DMS114 treated with DMSO at 0.1 percent for 48 hours (cell line): ENCODE measurements at regions not wholly inside any gene's neighbourhood (a gene's known extent, or its start where the extent isn't known, plus 50 kb on each side); places are given as distances from the start of the nearest gene placed in this dataset.

Experiments used
- DNase-seq: peaks from one replicate; lab custom pipeline; 2025; ENCODE audit not compliant: unreplicated experiment; lab: John Stamatoyannopoulos, UW

DNA sequence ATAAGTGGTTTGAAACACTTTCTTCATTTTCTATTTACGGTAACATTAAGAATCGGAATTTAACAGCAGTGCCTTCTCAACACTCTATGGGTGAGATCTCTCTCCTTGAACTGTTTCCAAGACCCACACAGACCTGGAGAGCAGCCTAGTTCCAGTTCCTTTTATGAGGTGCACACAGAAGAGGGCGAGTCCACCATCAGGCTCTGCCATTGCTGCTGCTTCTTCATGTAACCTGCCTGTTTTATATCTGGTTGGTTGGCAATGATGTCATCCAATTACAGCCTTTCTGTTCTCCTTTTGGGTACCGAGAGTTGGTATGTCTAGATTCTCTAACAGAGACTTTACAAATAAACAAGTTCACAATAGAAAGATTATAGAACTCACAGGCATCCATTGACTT, 225.7 kb downstream of the UTP18 start:
- DNase-seq: no peak

DNA sequence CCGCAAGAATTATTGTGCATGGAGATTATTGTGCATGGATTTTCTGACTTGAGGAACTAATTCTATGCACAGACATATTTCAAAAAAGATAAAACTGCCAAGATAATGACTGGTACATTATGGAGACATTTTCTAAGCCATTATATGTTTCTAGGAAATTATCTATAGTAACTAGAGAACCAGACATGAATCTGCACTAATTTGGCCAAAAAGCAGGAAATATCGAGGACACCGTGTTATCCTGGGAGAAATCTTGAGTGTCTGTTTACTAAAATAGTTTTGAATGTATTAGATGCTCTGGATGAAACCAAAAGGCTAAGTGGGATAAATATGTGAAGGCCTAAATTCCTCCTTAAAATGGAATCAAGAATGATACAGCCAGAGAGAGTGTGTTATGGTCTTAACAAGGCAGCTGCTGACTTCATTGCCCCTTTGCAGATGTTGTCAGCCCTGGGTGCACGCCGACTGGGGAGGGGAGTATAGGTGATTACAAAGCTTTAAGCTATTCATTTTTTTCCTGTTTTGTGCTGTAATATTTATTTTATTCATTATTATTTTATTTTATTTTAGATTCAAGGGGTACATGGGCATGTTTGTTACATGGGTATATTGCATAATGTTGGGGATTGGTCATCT, 226.7 kb downstream of the UTP18 start:
- DNase-seq: no peak

- DNase-seq: no peak
These were observed 227.6 kb downstream of the UTP18 start for GRCh38 chr17:51487947-51488346.

- DNase-seq: no peak
These were observed 231.1 kb downstream of the UTP18 start for GRCh38 chr17:51491416-51491815.

DNA sequence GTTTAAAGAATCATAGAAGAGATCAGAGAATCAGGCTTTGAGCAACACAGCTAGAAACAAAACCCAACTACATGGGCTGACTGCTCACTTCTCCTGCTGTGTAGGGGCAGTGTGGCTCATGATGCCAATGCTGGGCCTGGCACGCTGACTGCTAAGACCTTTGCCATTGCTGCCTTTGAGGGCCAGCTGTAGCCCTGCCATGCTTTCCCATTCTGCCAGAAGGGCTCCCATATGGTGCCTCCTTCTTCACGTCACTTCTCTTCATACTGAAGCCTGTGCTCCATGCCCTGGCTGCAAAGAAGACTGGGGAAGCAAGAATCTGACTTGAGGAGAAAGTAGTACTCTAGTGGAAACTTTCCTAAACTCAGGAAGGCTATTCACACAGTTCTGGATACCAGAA, 232.9 kb downstream of the UTP18 start:
- DNase-seq: no peak

DNA sequence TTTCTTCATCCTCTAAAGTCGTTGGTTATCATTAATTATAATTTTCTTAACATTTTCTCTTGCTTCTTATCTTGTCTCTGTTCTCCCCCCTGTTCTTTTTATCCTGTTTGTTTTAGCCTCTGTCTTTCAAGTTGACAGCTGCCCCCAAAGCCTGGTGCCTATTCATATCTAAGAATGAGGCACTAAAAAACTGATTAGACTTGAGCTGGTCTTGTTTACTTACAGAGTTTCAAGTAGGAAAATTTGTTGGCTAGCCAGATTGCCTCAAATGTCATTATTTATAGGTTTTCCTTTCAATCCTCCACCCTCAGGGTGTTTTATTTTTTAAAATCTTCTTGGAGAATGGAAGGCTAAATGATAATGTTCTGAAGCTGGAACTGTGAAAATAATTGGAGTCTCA, 236.0 kb downstream of the UTP18 start:
- no peak for DNase-seq

- no peak for DNase-seq
These were observed 239.6 kb downstream of the UTP18 start for GRCh38 chr17:51499897-51500296.

- DNase-seq: no peak
These were observed 240.1 kb downstream of the UTP18 start for GRCh38 chr17:51500454-51500853.

DNA sequence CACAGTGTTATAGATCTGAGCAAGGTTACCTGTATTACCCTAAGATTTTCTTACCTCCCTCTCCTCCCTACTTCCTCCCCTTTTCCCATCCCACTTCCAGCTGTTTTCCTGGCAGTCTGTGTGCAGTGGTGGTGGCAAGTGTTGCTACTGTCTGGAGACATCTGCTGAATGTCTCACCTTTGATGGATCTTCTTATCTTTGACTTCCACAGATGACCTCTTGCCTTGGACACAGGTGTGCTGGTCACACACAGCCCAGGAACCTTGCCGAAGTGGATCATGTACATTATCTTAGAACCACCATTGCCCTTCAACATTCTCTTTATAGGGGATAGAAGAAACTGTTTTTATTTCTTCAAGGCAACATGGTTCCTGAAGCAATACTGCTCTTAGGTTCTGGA, 245.1 kb downstream of the UTP18 start:
- no peak for DNase-seq

DNA sequence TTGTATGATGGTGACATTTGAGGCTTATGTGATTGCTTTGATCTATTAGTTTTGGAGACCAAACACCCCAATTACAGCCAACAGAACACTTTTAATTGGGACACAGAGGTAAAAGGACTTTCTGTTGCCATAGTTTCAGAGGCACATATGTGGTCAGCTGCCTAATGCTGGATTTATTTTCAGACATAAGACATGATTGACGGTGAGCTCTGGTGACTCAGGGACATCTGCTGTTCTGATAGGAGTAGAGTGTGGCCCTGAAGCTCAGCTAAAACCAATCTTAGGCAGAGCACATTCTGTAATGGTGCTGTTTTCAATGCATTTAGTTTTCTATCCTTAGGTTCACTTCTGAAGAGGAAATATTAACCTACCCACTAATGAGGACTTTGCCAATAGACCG, 247.1 kb downstream of the UTP18 start:
- no peak for DNase-seq

- DNase-seq: no peak
These were observed 247.7 kb downstream of the UTP18 start for GRCh38 chr17:51508048-51508447.

DNA sequence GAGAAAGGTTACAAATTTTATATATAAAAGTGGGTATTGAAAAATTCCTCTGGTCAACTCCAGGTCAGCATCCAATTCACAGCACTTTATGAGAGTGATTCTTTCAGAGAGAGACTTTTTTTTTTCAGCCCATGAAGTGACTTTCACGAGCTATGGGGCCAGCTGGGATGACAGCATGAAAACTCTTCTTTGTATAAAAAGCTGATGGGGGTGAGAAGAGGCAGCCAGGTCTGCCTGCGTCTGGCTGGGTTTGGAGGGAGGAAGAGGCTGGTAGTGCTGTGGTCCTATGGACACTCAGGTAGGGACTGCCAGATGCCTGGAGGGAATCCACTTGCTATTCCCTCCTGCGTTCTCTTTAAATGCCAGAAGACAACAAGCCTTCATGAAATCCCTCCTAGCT, 250.6 kb downstream of the UTP18 start:
- DNase-seq: no peak

DNA sequence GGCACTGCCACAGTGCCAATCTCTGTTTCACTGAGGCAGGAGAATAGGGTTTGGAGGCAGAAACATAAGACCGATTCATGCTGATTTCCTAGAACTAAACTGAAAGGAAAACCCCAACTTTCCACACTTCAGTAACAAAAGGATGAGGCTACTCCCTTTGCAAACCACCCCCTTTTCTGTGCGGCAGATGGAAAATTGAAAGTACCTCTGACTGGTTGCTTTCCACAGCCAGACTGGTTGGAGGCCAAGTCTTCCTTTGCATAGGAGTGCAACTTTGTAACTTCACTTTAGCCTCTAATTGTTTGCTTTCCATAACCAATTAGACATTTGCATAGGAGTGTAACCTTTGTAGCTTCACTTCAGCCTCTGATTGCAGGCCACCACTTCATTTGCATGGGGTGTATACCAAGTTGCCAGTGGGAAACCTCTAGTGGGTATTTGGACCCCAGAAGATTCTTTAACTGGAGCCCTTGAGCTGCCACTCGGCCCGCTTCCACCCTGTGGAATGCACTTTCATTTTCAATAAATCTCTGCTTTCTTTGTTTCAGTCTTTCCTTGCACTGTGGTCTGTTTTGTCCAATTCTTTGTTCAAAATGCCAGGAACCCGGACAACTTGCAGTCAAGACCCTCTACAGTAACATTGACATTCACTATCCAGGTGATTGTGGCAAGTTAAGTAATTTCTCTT, 252.0 kb downstream of the UTP18 start:
- DNase-seq: no peak

DNA sequence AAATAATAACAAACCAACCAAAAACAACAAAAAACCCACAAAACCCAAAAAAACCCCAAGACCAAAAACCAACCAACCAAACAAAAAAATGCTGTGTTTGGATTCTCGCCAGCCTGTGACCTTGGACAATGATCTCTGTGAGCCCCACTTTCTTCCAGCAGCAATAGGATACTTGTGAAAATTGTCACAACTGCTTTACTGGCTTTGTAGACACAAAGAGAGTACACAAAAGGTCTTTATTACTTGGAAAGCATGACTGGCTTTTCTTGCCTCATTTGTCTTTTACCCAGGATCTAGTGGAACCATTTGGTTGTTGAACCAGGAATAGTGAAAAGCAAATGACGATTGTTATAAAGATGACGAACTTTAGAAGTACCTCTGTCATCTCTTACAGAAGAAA, 256.6 kb downstream of the UTP18 start:
- DNase-seq: no peak

GRCh38 chr17:51524524-51524923, 264.2 kb downstream of the UTP18 start:
- DNase-seq: no peak

DNA sequence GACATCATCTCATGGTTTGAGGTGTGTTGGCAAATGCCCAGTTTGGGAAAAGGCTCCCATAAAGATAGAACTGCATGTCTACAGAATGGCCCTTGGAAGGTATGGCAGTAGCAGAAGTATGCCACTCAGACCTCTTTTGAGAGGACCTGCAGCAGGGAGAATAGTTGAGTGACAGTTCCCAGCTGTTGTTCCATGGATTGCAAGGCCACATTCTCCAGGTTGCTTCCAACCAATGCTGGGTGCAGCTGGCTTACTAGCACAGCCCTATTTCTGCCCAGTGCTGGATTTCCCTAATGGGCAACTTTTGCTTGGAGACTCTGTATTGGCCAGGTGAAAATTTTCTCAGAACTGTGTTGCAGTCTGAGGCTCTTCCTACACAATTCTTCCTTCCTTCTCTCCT, 266.2 kb downstream of the UTP18 start:
- no peak for DNase-seq

DNA sequence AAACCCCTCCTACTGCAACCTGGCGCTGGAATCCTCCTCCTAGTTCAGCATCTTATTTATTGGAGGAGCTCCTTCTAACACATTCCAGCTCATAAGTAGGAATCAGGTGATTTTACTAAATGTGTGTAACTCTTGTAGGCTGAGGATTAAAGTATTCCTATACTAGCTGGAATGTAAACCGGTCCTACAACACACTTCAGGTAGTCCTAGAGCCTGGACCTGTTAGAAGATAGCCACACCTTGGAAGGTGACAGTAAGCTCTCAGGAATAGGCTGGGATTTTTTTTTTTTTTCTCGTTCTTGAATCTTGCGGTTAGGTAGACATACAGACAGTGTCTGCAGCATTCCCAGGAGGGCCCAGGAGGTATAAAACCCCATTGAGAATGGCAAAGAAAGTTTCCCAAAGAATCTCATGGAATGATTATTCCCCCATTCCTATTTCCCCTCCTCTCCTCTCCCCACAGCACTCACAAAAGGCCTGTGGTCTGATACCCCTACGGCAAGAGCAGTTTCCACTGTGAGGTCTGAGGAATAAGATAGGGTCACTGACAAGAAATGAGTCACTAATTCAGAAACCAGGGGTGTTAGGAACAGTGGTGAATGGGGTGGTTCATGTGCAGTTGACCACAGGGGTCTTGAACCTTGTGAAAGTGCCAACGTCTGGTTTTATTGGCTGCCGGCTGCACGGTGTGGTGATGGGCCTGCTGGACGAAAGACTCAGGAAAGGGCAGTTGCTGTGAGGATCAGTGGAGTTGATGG, 267.1 kb downstream of the UTP18 start:
- DNase-seq: no peak

GRCh38 chr17:51528111-51528510, 267.8 kb downstream of the UTP18 start:
- DNase-seq: no peak

- no peak for DNase-seq
These were observed 272.9 kb downstream of the UTP18 start for GRCh38 chr17:51533219-51533618.

DNA sequence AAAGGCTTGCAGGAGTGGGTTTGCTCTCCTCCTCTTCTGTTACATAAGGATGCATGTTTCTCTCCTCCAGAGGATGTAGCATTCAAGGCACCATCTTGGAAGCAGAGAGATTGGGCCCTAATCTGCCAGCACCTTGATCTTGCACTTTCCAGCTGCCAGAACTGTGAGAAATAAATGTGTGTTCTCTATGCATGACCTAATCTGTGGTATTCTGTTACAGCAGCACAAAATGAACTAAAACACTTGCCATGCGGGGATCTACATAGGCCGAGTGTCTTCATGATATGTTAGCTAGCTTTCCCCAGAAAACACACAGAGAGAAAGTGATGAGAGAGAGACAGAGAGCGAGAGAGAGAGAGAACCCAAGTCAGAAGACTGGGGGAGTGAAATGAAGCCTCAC, 273.5 kb downstream of the UTP18 start:
- DNase-seq: no peak

DNA sequence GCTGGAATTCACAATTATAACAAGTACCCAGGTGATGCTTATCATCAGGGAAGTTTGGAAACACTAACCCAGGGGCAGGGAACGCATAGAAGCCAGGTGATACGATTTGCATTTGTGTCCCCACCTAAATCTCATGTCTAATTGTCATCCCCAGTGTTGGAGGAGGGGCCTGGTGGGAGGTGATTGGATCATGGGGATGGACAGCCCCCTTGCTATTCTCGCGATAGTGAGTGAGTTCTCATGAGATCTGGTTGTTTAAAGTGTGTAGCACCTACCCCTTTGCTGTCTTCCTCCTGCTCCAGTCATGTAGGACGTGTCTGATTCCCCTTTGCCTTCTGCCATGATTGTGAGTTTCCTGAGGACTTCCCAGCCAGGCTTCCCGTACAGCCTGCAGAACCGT, 276.3 kb downstream of the UTP18 start:
- DNase-seq: no peak

DNA sequence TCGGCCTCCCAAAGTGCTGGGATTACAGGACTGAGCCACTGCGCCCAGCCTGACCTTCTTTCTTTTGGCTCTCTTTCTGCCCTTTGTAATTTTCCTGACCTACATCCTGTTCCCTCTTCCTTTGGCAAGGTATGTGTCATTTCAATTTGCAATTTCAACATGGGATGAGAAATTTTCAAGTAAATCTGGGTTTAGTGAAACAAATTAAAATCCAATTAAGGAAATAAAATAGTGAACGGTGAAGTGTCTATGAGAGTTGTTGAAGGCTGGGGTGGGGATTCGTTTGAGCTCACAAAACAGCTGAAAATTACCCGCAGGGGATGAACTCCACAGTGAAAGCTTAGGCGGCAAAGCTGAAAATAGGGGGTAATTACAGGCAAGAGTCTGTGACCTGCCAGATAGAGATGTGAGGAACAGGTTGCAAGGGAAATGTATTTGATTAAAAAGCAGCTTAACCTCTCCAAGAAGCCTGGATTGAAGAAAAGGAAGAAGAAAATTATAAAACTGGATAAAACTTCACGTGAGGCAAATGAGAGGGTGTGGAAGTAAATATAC, 277.7 kb downstream of the UTP18 start:
- no peak for DNase-seq
